NCI-H1694 treated with DMSO at 0.1 percent for 48 hours (cell line): ENCODE measurements at regions not wholly inside any gene's neighbourhood (a gene's known extent, or its start where the extent isn't known, plus 50 kb on each side); places are given as distances from the start of the nearest gene placed in this dataset.
A peak's percentile ranks its signal among the peaks of the same experiment; 100 is the strongest.
"Not testable (repeated sequence)": the region's sequence is repeated elsewhere in the genome, so short reads cannot be mapped to it uniquely, and the experiment has no call there.

Experiments used
- DNase-seq: peaks from one replicate; lab custom pipeline; 2025; lab: John Stamatoyannopoulos, UW

DNA sequence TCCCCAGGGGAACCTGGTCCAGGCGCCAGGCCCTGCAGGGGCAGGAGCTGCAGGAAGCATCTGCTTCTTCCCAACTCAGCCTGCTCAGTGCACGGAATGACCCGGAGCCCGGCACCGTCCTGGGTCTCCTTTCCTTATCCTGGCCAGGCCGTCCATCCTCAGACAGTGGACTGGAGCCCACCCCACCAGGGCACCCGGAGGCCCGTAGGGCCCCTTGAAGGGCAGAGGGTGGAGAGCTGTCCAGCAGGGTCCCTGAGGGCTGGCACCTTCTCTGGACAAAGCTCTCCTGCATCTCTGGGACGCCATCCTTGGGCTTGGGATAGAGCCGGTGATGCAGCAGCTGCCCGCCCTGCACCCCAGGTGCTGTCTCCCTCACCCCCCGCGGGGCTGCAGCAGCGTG, 207.9 kb downstream of the TMEM121 start:
- DNase-seq = not testable (repeated sequence)

DNA sequence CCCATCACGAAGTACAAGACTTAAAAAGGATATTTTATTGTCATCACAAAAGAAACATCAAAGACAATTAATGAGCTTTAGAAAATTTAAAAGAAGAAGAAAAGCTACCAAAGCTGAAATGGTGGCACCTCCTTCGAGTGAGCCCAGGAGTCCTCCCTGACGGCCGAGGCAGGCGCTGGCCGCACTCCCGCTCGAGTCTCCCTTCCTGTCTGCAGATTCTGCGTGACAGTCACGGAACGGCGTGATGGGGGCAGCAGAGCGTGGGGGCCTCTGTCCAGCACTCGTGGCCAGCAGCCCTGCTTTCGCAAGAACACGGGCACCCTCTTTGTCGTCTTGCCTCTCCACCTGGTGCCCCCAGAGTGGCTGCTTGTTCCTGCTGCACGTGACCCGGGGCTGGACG, 209.9 kb downstream of the TMEM121 start:
- DNase-seq = not testable (repeated sequence)

DNA sequence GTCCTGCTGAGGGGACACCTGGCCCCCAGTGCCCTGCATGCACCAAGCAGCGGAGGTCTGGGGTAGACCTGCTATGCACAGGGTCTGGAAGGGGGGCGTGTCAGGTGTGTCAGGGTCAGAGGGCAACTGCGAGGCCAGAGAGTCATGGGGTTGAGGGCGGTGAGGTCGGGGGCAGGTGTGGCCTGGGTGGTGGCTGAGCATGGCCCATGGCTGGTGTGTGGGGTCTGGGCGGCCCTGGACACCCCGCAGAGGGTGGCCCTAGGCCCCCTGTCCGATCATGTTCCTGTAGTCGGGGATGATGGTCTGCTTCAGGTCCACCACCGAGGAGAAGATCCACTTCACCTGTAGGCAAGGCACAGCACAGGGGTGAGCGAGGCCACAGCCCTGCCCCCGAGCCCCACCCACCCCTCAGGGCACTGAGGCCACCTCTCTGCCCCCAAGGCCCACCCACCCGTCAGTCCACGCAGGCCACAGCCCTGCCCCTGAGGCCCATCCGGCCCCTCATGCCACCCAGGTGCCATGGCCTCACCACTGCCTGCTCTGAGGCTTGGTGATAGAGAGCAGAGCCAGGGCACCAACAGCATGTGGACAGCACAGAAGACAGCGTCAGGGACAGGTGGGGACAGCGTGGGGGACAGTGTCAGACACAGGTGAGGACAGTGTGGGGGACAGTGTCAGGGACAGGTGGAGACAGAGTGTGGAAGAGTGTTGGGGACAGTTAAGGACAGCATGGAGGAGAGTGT, 211.3 kb downstream of the TMEM121 start:
- no peak for DNase-seq

DNA sequence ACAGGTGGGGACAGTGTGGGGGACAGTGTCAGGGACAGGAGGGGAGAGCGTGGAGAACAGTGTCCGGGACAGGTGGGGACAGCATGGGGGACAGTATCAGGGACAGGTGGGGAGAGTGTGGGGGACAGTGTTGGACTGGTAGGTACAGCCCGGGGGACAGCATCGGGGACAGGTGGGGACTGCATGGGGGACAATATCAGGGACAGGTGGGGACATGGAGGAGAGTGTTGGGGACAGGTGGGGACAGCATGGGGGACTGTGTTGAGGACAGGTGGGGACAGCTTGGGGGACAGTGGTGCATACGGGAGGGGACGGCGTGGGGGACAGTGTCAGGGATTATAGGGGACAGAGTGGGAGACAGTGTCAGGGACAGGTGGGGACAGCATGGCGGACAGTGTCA, 212.3 kb downstream of the TMEM121 start:
- no peak for DNase-seq

DNA sequence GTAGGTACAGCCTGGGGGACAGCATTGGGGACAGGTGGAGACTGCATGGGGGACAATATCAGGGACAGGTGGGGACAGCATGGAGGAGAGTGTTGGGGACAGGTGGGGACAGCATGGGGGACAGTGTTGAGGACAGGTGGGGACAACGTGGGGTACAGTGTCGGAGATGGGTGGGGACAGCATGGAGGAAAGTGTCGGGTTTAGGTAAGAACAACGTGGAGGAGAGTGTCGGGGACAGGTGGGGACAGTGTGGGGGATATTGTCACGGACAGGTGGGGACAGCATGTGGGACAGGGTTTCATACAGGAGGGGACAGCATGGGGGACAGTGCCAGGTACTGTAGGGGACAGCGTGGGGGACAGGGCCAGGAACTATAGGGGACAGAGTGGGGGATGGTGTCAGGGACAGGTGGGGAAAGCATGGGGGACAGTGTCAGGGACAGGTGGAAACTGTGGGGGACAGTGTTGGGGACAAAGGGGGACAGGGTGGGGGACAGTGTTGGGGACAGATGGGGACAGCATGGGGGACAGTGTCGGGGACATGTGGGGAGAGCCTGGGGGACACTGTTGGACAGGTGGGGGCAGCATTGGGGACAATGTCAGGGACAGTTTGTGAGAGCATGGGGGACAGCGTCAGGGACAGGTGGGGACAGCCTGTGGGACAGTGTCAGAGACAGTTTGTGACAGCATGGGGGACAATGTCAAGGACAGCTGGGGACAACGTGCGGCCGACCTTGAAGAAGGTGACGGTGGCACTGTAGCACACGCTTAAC, 213.1 kb downstream of the TMEM121 start:
- no peak for DNase-seq

DNA sequence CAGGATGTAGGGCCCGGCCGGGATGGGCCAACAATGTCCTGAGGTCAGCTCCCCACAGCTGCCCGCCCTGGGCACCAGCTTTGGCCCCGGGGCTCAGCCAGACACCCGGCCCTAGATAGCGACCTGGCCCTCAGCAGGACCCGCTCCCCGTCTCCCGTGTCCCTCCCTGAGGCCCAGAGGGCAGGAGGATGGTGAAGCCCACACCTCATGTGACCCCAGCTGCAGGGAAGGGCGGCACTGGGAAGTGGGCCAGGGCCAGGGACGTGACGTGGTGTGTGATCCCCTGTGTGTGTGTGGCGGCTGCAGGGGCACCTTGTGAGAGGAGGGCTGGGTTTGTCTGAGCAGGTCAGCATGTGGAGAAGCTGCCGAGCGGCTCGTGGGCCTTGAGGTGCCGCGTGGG, 213.9 kb downstream of the TMEM121 start:
- not testable (repeated sequence) for DNase-seq

DNA sequence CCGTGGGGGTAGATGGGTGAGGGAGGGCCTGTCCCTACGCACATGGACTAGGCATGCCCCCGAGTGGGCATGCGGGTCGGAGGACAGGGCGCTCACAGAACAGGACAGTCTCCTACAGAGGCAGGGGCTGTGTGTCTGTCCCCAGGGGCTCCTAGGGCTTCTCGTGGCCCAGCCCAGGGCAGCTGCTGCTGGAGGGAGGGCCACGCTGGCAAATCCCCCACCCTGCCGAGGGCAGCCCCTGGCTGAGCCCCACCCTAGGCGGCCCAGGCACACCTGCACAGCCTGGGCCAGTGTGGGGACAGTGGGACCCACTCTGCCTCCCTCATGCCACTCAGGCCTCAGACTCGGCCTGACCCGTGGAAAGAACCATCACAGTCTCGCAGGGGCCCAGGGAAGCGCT, 214.6 kb downstream of the TMEM121 start:
- DNase-seq = not testable (repeated sequence)

DNA sequence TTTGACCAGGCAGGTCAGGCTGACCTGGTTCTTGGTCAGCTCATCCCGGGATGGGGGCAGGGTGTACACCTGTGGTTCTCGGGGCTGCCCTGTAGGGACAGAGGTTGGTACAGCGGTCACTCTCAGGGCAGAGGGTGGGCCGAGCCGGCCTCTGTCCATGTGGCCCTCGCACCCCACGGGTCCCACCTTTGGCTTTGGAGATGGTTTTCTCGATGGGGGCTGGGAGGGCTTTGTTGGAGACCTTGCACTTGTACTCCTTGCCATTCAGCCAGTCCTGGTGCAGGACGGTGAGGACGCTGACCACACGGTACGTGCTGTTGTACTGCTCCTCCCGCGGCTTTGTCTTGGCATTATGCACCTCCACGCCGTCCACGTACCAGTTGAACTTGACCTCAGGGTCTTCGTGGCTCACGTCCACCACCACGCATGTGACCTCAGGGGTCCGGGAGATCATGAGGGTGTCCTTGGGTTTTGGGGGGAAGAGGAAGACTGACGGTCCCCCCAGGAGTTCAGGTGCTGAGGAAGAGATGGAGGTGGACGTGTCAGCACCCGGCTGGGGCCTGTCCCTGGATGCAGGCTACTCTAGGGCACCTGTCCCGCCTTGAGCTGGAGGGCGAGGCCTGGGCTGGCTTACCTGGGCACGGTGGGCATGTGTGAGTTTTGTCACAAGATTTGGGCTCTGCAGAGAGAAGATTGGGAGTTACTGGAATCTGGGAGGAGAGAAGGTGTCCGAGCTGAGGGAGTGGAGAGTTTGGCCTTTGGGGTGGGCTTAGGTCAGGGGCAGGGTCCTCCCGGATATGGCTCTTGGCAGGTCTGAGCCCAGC, 215.5 kb downstream of the TMEM121 start:
- DNase-seq = not testable (repeated sequence)

DNA sequence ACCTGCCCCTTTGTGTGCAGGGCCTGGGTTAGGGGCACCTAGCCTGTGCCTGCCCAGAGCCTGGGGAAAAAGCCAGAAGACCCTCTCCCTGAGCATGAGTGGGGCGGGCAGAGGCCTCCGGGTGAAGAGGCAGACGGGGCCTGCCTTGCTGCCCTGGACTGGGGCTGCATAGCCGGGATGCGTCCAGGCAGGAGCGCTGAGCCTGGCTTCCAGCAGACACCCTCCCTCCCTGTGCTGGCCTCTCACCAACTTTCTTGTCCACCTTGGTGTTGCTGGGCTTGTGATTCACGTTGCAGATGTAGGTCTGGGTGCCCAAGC, 216.1 kb downstream of the TMEM121 start:
- DNase-seq = no peak

DNA sequence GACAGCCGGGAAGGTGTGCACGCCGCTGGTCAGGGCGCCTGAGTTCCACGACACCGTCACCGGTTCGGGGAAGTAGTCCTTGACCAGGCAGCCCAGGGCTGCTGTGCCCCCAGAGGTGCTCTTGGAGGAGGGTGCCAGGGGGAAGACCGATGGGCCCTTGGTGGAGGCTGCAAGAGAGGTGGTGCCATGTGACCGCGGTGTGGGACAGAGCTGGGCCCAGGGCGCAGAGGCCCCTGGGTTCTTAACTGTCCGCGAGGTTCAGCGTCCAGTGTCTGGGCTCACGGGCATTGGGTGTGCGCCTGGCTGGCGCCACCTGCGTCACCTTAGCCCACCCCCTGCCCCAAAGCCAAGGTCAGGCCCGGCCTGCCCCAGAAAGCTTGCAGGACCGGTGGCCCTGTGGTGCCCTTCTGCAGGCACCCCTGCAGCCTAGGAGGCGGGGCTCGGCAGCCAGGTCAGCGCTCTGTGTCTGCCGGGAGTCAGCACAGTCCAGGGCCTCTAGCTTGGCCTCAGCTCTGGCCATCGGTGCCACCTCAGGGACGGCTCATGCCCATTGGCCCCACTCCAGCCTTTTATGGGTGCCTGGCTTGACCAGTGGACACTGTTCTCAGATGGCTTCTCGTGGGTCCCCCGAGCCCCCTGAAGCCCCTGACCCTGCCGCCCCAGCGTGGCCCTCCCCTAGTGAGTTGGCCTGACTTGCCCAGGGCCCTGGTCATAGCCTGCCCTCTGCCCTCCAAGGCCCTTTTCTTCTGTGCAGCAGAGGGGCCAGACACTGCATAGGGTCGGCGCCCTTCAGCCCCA, 216.7 kb downstream of the TMEM121 start:
- not testable (repeated sequence) for DNase-seq

DNA sequence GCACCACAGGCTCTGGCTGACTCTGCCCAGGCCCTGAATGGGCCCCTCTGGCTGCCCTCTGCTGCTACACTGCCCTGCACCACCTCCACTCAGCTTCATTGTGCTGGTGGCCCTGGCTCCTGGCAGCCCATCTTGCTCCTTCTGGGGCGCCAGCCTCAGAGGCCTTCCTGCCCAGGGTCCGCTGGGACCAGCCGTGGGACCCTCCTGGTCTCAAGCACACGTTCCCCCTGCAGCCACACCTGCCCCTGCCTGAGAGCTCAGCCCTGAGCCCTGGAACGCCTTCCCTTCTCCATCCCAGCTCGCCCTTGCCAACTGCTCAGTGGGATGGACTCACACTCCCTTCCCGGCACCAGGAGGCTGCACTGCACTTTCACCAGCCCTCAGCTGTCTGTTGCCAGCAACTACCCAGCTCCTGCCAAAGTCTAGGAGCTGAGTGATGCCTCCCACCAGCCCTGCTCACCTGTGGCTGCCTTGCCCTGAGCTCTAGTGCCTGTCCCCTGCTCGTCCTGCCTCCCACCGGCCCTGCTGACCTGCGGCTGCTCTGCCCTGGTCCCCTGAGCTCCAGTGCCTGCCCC, 217.9 kb downstream of the TMEM121 start:
- not testable (repeated sequence) for DNase-seq

DNA sequence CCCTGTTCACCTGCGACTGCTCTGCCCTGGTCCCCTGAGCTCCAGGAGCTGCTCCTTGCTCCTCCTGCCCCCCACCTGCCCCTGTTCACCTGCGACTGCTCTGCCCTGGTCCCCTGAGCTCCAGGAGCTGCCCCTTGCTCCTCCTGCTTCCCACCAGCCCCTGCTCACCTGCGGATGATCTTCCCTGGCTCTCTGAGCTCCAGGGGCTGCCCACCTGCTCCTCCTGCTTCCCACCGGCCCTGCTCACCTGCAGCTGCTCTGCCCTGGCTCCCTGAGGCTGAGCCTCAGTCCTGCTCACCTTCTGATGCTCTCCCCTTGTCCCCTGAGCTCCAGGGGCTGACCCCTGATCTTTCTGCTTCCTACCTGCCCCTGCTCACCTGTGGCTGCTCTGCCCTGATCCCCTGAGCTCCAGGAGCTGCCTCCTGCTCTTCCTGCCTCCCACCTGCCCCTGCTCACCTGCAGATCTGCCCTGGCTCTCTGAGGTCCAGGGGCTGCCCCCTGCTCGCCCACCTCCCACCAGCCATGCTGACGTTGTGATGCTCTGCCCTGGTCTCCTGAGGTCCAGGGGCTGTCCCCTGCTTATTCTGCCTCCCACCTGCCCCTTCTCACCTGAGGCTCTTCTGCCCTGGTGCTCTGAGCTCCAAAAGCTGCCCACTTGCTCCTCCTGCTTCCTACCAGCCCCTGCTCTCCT, 219.2 kb downstream of the TMEM121 start:
- DNase-seq = no peak

DNA sequence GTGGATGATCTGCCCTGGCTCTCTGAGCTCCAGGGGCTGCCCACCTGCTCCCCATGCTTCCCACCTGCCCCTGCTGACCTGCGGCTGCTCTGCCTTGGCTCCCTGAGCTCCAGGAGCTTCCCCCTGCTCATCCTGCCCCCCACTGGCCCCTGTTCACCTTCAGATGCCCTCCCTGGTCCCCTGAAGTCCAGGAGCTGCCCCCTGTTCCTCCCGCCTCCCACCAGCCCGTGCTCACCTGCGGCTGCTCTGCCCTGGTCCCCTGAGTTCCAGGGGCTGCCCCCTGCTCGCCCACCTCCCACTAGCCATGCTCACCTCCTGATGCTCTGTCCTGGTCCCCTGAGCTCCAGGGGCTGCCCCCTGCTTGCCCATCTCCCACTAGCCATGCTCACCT, 219.7 kb downstream of the TMEM121 start:
- no peak for DNase-seq

DNA sequence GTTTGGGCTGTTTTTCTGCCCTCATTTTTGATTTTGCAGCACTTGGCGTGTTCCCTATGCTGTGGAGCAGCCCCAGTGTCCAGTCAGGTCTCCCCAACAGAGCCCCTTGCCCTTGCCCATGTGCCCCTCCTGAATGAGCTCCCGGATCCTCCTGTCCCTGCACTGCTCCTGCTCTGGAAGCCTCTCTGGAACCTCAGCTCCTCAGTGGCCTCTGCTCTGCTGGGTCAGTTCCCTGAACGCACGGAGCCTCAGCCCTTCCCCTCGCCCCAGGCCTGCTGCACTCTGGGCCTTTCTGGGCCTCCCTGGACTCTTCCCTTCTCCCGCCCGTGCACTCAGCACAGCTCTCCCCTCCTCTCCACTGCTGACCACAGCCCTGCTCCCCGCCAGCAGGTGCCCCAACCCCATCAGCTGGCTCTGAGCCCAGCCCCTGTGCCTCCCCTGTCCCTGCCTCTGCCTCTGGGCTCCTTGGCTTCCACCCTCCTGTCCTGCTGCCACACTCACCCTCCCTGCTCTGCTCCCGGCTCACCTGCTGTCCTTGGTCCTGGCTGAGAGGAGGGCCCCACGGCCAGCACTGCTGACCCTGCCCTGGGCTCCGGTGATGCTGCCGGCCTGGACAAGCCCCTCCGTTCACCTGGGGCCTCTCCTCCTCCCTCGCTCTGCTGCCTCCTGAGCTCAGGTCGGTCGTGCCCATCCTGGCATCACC, 220.6 kb downstream of the TMEM121 start:
- not testable (repeated sequence) for DNase-seq

DNA sequence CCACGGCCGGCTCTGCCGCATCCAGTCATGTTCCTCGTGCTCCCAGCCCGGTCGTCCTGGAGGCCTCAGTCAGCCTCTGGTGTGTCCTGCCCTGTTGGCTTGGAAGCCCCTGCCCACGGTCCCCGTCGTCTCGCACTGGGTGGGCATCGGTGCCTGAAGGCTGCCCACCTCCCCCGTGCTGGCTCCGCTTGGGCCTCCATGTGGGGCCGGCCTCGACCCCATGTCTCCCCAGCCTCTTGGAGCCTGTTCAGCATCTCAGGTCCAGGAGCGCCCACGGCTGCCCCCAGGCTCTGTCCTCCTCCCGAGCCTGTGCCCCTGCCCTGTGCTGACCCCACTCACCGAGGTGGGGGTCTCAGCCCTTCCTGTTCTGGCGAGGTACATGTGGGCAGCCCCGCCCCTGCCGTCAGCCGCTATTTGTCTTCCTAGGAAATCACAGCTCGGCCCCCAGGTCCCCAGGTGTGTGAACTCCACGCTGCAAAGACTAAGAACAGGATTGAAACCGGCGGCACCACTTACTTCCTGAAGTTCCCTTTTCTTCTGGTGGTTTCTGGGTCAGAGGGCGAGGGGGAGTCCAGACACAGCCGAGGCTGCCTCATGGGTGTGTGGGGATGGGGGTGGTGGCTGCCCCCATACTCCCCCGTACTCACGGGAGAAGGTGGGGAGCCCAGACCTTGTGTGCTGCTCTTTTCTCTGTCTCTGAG, 221.3 kb downstream of the TMEM121 start:
- DNase-seq = not testable (repeated sequence)

DNA sequence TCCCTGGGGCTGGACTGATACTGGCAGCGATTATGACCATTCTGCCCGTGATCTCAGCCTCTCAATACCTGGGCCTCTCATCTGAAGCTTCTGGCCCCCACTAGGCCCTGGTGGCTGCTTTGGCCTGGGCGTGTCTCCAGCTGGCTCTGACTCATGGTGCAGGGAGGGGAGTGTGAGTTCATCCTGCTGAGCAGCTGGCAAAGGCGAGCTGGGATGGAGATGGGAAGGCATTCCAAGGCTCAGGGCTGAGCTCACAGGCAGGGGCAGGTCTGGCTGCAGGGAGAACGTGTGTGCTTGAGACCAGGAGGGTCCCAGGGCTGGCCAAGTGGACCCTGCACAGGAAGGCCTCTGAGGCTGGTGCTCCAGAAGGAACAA, 221.8 kb downstream of the TMEM121 start:
- DNase-seq = peak; percentile 94

DNA sequence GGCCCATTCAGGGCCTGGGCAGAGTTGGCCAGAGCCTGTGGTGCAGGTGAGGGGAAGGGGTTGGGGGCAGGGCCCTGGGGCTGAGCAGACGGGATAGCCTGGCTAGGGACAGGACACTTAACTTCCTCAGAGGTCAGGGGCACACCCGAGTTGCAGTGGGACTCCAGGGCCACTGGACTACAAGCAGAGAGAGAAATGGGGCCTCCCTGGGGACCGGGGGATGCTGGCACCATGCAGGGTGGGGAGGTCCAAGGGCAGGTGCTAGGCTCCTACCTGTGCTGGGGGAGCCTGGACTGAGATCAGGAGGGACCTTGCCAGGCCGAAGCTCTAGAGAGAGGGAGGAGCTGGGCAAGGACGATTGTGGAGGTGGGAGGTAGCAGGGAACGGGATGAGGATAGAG, 222.3 kb downstream of the TMEM121 start:
- not testable (repeated sequence) for DNase-seq

DNA sequence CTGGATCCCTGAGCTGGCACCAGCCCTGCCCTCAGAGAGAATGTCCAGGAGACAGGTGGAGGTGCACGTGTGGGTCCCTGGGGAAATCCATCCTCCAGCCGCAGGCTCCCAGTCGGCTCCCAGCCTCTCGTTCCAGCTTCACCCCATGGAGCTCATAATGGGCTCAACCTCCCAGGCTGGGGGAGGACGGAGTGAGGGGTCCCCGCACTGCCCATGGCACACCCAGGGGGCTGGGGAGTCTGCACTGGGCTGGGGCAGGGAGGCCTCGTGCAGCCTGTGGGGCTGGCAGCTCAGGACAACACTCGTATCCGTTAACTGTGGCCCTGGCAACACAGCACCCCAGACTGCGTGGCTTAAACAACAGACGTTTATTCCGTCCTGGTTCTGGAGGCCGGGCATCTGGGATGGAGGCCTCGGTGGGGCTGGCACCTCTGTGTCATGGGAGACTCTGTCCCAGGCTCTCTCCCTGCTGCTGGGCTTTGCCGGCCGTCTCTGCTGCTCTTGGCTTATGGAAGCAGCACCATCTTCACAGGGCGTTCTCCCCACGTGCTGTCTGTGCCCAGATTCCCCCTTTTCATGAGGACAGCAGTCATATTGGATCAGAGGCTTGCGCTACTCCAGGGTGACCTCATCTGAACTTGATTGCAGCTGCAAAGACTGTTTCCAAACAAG, 223.6 kb downstream of the TMEM121 start:
- not testable (repeated sequence) for DNase-seq

DNA sequence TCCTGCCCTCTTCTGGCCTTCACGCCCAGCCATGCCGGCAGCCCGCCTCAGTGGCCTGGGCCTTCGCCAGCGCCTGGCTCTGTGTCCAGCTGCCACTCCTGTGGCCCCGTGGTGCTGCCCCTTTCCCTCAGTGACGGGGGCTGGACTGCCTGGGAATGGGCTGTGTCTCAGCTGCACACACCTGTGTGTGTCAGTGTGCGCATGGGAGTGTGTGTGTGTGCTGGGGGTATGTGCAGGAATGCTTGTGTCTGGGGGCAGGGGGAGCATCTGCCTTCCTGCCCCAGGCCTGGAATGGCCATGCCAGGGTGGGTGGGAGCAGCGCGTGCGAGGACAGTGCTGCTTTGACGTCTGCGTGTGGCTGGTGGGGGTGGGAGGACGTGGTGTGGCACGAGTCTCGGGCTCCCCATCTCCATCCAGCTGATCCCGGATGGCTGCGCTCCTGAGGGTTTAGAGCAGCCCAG, 224.9 kb downstream of the TMEM121 start:
- DNase-seq = not testable (repeated sequence)
